ENCODE measurements at regions not wholly inside any gene's neighbourhood (a gene's known extent, or its start where the extent isn't known, plus 50 kb on each side); places are given as distances from the start of the nearest gene placed in this dataset.

GRCh38 chr2:149727927-149728326 is 140.4 kb upstream of the MMADHC start:
- TF ChIP-seq CTCF (conservative IDR thresholded peaks at IDR 0.05; ENCODE audit: low read length), result no peak
- DNase-seq (ENCODE audit: low read depth), result no peak
- no peak overlapping the region for H3K4me3 ChIP-seq (ENCODE audit: low read length)

- H3K4me3 ChIP-seq (ENCODE audit: low read length), result no peak overlapping the region
- TF ChIP-seq CTCF (conservative IDR thresholded peaks at IDR 0.05; ENCODE audit: low read length), result no peak
- no peak for DNase-seq (ENCODE audit: low read depth)
These were observed 137.7 kb upstream of the MMADHC start for GRCh38 chr2:149725234-149725633.

- no peak overlapping the region for H3K4me3 ChIP-seq (ENCODE audit: low read length)
- no peak for DNase-seq (ENCODE audit: low read depth)
- TF ChIP-seq CTCF (conservative IDR thresholded peaks at IDR 0.05; ENCODE audit: low read length), result no peak
These were observed 136.5 kb upstream of the MMADHC start for GRCh38 chr2:149724091-149724490.

- H3K4me3 ChIP-seq (ENCODE audit: low read length), result no peak overlapping the region
- no peak for DNase-seq (ENCODE audit: low read depth)
- TF ChIP-seq CTCF (conservative IDR thresholded peaks at IDR 0.05; ENCODE audit: low read length), result no peak
These were observed 133.0 kb upstream of the MMADHC start for GRCh38 chr2:149720615-149721014.

- TF ChIP-seq CTCF (conservative IDR thresholded peaks at IDR 0.05; ENCODE audit: low read length), result no peak
- DNase-seq (ENCODE audit: low read depth), result no peak
- H3K4me3 ChIP-seq (ENCODE audit: low read length), result no peak overlapping the region
These were observed 132.1 kb upstream of the MMADHC start for GRCh38 chr2:149719695-149720094.

GRCh38 chr2:149716687-149717086 is 129.1 kb upstream of the MMADHC start:
- TF ChIP-seq CTCF (conservative IDR thresholded peaks at IDR 0.05; ENCODE audit: low read length), result no peak
- H3K4me3 ChIP-seq (ENCODE audit: low read length), result no peak overlapping the region
- no peak for DNase-seq (ENCODE audit: low read depth)

GRCh38 chr2:149715894-149716293 is 128.3 kb upstream of the MMADHC start:
- H3K4me3 ChIP-seq (ENCODE audit: low read length), result no peak overlapping the region
- DNase-seq (ENCODE audit: low read depth), result no peak
- no peak for TF ChIP-seq CTCF (conservative IDR thresholded peaks at IDR 0.05; ENCODE audit: low read length)

Data from AG10803 (cell line).